WTC11 (cell line): ENCODE measurements at regions not wholly inside any gene's neighbourhood (a gene's known extent, or its start where the extent isn't known, plus 50 kb on each side); places are given as distances from the start of the nearest gene placed in this dataset.

Experiments
- ATAC-seq: fragments of 200-7000 bp; cut with Tn5 transposase; 2 replicates; pipeline ENCODE4 v1.10.0; 2021; ENCODE audit warnings: mild to moderate bottlenecking, moderate library complexity
- CTCF ChIA-PET: fragments of 300-600 bp; sonication (Branson Sonifier 250); formaldehyde crosslinking; loops from one replicate; lab custom pipeline; 2021; ENCODE audit warnings: antibody characterized with exemption; lab: Charles Lee
- POLR2A ChIA-PET: fragments of 350-600 bp; sonication (Branson Sonifier 250); formaldehyde crosslinking; loops from one replicate; lab custom pipeline; 2021; ENCODE audit warnings: antibody characterized with exemption; lab: Charles Lee
- DNase-seq: peaks from one replicate; pipeline ENCODE4 v3.0.0; 2021; ENCODE audit warnings: low spot score
- H3K27ac Mint-ChIP-seq: 2 replicates; pipeline ENCODE4 v1.8.0; 2021; ENCODE audit warnings: mixed read lengths
- H3K27me3 Mint-ChIP-seq: 2 replicates; pipeline ENCODE4 v1.8.0; 2021; ENCODE audit warnings: low read depth, mild to moderate bottlenecking, moderate library complexity, mixed read lengths
- H3K36me3 Mint-ChIP-seq: 2 replicates; pipeline ENCODE4 v1.8.0; 2021; ENCODE audit warnings: mixed read lengths
- H3K4me1 Mint-ChIP-seq: 2 replicates; pipeline ENCODE4 v1.8.0; 2022; ENCODE audit warnings: mixed read lengths
- H3K4me3 Mint-ChIP-seq: 2 replicates; pipeline ENCODE4 v1.8.0; 2021; ENCODE audit warnings: mild to moderate bottlenecking, moderate library complexity, mixed read lengths
- H3K9me3 Mint-ChIP-seq: 2 replicates; pipeline ENCODE4 v1.8.0; 2021; ENCODE audit warnings: mixed read lengths
- ATF1 ChIP-seq: sonication (generic); formaldehyde crosslinking; IDR thresholded peaks from 2 replicates; pipeline ENCODE4 v1.8.1; 2023; ENCODE audit warnings: mild to moderate bottlenecking, moderate library complexity, missing genetic modification reagents
- FOXK1 ChIP-seq: sonication (generic); formaldehyde crosslinking; IDR thresholded peaks from 2 replicates; pipeline ENCODE4 v1.8.0; 2022; ENCODE audit warnings: mild to moderate bottlenecking, moderate library complexity, missing genetic modification reagents
- NFYB ChIP-seq: sonication (generic); formaldehyde crosslinking; conservative IDR thresholded peaks from 2 replicates; pipeline ENCODE4 v1.8.0; 2022; ENCODE audit warnings: low read depth, missing genetic modification reagents
- NR1H2 ChIP-seq: sonication (generic); formaldehyde crosslinking; IDR thresholded peaks from 2 replicates; pipeline ENCODE4 v1.9.0; 2021; ENCODE audit warnings: mild to moderate bottlenecking, moderate library complexity, missing genetic modification reagents
- NR2C2 ChIP-seq: sonication (generic); formaldehyde crosslinking; IDR thresholded peaks from 2 replicates; pipeline ENCODE4 v1.8.0; 2022; ENCODE audit warnings: mild to moderate bottlenecking, missing genetic modification reagents
- NR3C1 ChIP-seq: sonication (generic); formaldehyde crosslinking; conservative IDR thresholded peaks from 2 replicates; pipeline ENCODE4 v1.8.1; 2023; ENCODE audit warnings: low read depth, mild to moderate bottlenecking, missing genetic modification reagents
- SP1 ChIP-seq: sonication (generic); formaldehyde crosslinking; conservative IDR thresholded peaks from 2 replicates; pipeline ENCODE4 v1.8.1; 2022; ENCODE audit warnings: missing genetic modification reagents
- ZNF219 ChIP-seq: sonication (generic); formaldehyde crosslinking; IDR thresholded peaks from 2 replicates; pipeline ENCODE4 v1.8.0; 2023; ENCODE audit warnings: missing genetic modification reagents, mild to moderate bottlenecking, borderline replicate concordance
- TF ChIP-seq, protein P1 (sequence below): sonication (generic); formaldehyde crosslinking; IDR thresholded peaks from 2 replicates; pipeline ENCODE4 v1.8.0; 2022; ENCODE audit warnings: mild to moderate bottlenecking, missing genetic modification reagents
- TF ChIP-seq, protein P2 (sequence below): fragments of 250-450 bp; sonication (Bioruptor Pico); conservative IDR thresholded peaks from 2 replicates; pipeline ENCODE4 v1.9.0; 2021; ENCODE audit warnings: mild to moderate bottlenecking
- TF ChIP-seq, protein P3 (sequence below): fragments of 250-450 bp; sonication (Bioruptor Pico); IDR thresholded peaks from 2 replicates; pipeline ENCODE4 v1.8.0; 2021; ENCODE audit warnings: mild to moderate bottlenecking
- TF ChIP-seq, protein P4 (sequence below): fragments of 250-450 bp; sonication (Bioruptor Pico); IDR thresholded peaks from 2 replicates; pipeline ENCODE4 v1.9.0; 2021; ENCODE audit warnings: moderate library complexity, mild to moderate bottlenecking, inconsistent platforms, borderline replicate concordance
- TF ChIP-seq, protein P5 (sequence below): sonication (generic); formaldehyde crosslinking; IDR thresholded peaks from 2 replicates; pipeline ENCODE4 v1.8.1; 2022; ENCODE audit warnings: low read depth, mild to moderate bottlenecking, moderate library complexity, missing genetic modification reagents, borderline replicate concordance
- TF ChIP-seq, protein P6 (sequence below): sonication (generic); formaldehyde crosslinking; IDR thresholded peaks from 2 replicates; pipeline ENCODE4 v1.8.1; 2022; ENCODE audit warnings: low read depth, missing genetic modification reagents, borderline replicate concordance

DNA sequence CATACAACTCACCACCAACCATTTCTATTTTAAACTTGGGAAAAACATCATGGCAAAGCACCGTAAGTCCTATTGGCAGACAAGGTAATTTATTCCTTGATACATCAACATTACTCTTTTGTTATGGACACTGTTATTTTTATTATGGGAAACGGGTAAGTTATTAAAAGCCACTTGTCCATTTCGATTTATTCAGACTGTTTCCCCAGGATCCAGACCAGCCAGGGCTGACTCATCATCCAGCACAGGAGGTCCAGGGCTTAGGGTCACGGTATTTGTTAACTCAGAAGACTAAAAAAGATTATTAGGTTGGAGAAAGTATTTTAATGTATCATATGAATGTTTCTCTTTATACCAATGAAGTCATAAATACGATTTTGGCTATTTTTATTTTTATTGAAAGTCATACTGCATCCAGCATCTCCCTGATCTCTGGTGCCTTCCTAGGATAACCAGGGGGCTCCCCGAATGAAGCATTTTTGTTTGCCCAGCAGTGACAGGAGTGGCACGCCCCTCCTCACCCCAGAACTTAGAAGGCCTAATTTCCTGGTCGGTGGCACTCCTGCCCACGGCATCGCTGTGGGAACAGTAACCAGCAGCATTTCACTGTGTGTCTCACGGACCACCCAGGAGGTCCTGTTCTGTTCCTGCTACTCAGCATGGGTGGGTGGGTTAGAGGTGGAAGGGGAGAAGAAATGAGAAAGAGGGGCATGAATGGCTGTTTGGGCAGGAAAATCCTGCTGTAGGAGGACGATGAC, 446.1 kb downstream of the EIPR1 start:
- DNase-seq (no peak), ATAC-seq (no peak)
- Mint-ChIP-seq H3K27ac (no peak overlapping the region), H3K27me3 (peaks cover 2% of the 10 kb centered on the region; the same call in 1 of the 2 replicates), H3K9me3 (peaks cover 31% of the 10 kb centered on the region), H3K4me3 (no peak overlapping the region), H3K4me1 (no peaks in the 10 kb centered on the region), H3K36me3 (peaks cover 3% of the 10 kb centered on the region; the same call in 1 of the 2 replicates)
- ChIA-PET CTCF (no interaction called here), POLR2A (no interaction called here)
- TF ChIP-seq, protein P1, sequence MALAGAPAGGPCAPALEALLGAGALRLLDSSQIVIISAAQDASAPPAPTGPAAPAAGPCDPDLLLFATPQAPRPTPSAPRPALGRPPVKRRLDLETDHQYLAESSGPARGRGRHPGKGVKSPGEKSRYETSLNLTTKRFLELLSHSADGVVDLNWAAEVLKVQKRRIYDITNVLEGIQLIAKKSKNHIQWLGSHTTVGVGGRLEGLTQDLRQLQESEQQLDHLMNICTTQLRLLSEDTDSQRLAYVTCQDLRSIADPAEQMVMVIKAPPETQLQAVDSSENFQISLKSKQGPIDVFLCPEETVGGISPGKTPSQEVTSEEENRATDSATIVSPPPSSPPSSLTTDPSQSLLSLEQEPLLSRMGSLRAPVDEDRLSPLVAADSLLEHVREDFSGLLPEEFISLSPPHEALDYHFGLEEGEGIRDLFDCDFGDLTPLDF, result no peak
- TF ChIP-seq NR3C1 (CRISPR knock-in tag), result no peak
- TF ChIP-seq, protein P2, sequence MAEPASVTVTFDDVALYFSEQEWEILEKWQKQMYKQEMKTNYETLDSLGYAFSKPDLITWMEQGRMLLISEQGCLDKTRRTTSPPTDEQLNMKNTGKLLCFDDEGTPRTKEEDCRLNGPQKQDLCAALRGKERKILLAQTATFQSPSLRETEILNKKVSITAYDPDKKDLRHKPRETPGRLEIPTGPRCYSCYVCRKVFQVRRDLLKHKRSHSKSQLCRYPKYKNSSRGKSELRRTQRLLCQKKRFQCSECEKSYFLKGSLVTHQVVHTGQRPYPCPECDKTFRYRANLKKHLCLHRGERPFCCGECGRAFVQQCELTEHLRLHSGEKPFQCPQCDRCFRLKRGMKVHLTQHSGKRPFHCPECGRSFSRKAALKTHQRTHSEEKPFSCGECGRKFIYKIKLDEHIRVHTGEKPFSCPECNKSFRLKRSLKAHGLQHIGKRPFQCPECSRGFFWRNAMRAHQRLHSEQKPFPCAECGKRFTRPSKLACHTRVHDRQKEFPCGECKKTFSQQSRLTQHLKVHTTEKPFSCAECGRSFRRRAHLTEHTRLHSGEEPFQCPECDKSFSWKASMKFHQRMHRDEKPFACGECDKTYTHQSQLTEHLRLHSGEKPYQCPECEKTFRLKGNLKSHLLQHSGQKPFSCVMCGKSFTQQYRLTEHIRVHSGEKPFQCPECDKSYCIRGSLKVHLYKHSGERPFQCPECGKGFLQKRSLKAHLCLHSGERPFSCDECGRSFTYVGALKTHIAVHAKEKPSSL, result no peak
- TF ChIP-seq, protein P3, sequence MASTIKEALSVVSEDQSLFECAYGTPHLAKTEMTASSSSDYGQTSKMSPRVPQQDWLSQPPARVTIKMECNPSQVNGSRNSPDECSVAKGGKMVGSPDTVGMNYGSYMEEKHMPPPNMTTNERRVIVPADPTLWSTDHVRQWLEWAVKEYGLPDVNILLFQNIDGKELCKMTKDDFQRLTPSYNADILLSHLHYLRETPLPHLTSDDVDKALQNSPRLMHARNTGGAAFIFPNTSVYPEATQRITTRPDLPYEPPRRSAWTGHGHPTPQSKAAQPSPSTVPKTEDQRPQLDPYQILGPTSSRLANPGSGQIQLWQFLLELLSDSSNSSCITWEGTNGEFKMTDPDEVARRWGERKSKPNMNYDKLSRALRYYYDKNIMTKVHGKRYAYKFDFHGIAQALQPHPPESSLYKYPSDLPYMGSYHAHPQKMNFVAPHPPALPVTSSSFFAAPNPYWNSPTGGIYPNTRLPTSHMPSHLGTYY (CRISPR knock-in tag), result no peak

DNA sequence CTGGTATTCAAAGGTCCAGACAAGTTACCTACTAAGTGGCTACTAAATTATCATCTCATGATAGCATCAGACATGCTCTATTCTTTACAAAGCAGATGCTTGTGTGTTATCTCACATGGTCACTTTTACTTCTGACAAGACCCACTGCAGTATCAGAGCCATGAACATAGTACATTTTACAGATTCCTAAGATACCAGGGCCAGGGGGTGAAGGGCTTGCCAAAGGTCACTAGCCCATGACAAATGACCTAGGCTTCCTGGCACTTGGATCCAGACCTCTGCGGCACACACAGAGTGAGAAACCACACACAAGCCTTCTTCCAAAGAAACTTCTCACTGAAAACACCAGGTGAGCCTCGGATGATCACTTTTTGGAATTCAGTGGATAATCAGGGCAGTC, 446.8 kb downstream of the EIPR1 start:
- ChIA-PET CTCF (no interaction called here), POLR2A (no interaction called here)
- no peak for ATAC-seq
- Mint-ChIP-seq H3K4me1 (no peaks in the 10 kb centered on the region), H3K27ac (no peak overlapping the region)
- no peak for DNase-seq
- TF ChIP-seq, protein P4, sequence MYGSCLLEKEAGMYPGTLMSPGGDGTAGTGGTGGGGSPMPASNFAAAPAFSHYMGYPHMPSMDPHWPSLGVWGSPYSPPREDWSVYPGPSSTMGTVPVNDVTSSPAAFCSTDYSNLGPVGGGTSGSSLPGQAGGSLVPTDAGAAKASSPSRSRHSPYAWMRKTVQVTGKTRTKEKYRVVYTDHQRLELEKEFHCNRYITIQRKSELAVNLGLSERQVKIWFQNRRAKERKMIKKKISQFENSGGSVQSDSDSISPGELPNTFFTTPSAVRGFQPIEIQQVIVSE (CRISPR knock-in tag), result no peak
- TF ChIP-seq FOXK1 (CRISPR knock-in tag) (no peak), NFYB (CRISPR knock-in tag) (no peak), SP1 (CRISPR knock-in tag) (no peak), NR1H2 (CRISPR knock-in tag) (no peak), ZNF219 (CRISPR knock-in tag) (no peak), ATF1 (CRISPR knock-in tag) (no peak), NR2C2 (CRISPR knock-in tag) (no peak)
- TF ChIP-seq, protein P3 (CRISPR knock-in tag), result no peak
- TF ChIP-seq, protein P5, sequence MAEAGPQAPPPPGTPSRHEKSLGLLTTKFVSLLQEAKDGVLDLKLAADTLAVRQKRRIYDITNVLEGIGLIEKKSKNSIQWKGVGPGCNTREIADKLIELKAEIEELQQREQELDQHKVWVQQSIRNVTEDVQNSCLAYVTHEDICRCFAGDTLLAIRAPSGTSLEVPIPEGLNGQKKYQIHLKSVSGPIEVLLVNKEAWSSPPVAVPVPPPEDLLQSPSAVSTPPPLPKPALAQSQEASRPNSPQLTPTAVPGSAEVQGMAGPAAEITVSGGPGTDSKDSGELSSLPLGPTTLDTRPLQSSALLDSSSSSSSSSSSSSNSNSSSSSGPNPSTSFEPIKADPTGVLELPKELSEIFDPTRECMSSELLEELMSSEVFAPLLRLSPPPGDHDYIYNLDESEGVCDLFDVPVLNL (CRISPR knock-in tag), result no peak
- TF ChIP-seq, protein P6, sequence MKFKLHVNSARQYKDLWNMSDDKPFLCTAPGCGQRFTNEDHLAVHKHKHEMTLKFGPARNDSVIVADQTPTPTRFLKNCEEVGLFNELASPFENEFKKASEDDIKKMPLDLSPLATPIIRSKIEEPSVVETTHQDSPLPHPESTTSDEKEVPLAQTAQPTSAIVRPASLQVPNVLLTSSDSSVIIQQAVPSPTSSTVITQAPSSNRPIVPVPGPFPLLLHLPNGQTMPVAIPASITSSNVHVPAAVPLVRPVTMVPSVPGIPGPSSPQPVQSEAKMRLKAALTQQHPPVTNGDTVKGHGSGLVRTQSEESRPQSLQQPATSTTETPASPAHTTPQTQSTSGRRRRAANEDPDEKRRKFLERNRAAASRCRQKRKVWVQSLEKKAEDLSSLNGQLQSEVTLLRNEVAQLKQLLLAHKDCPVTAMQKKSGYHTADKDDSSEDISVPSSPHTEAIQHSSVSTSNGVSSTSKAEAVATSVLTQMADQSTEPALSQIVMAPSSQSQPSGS (CRISPR knock-in tag), result no peak
- TF ChIP-seq, all 79 proteins: peak for 0
- Mint-ChIP-seq H3K27me3 (peaks cover 2% of the 10 kb centered on the region; the same call in 1 of the 2 replicates), H3K4me3 (no peak overlapping the region), H3K9me3 (peaks cover 27% of the 10 kb centered on the region), H3K36me3 (no peaks in the 10 kb centered on the region; the same call in 1 of the 2 replicates)
